SK-N-MC (cell line): ENCODE measurements at regions not wholly inside any gene's neighbourhood (a gene's known extent, or its start where the extent isn't known, plus 50 kb on each side); places are given as distances from the start of the nearest gene placed in this dataset.

ENCODE experiments used
- EZH2 ChIP-seq: fragments of 200-600 bp; sonication (generic); IDR thresholded peaks from one replicate; pipeline ENCODE4 v1.6.1; 2017; ENCODE audit warnings: antibody characterized with exemption
- POLR2AphosphoS5 ChIP-seq: IDR thresholded peaks from 2 replicates; pipeline ENCODE4 v1.6.1; 2012; ENCODE audit warnings: mild to moderate bottlenecking, low read depth, low read length, borderline replicate concordance

DNA sequence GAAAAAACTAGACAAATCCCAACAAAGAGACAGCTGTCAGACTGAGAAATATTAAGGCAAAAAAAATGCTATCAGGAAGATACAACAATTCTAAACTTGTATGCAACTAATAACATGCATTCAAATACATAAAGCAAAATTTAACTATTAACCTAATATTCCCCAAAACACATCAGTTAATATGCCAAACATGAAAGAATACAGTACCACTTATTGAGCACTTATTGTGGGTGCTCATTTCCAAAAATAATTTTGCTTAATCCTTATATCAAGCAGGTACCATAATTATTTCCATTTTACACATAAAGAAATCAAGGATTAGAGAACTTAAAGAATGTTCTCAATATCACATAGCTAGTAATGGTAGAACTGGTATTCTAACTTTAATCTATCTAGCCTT lies 67.7 kb upstream of the HMGXB4 start:
- TF ChIP-seq EZH2 (no peak), POLR2AphosphoS5 (no peak)
